Breast epithelium (tissue), 3 donors: ENCODE measurements at regions not wholly inside any gene's neighbourhood (a gene's known extent, or its start where the extent isn't known, plus 50 kb on each side); places are given as distances from the start of the nearest gene placed in this dataset.

Experiments used
- CTCF ChIP-seq, 3 donors: fragments of 450-650 bp; IDR thresholded peaks; one replicate each; pipeline ENCODE4 v1.5.1; 2016 to 2017; ENCODE audit warnings: antibody characterized with exemption in 3 of 3, mild to moderate bottlenecking in 3 of 3, moderate library complexity in 3 of 3
- POLR2A ChIP-seq: fragments of 450-650 bp; IDR thresholded peaks from one replicate; pipeline ENCODE4 v1.6.1; 2016; ENCODE audit warnings: antibody characterized with exemption, mild to moderate bottlenecking, moderate library complexity

- no peak for TF ChIP-seq CTCF (IDR thresholded peaks at IDR 0.05)
- TF ChIP-seq POLR2A = no peak
Observed at GRCh38 chrX:20686256-20686655, 419.5 kb upstream of the RPS6KA3 start.
